GM12874 (cell line): ENCODE measurements at regions not wholly inside any gene's neighbourhood (a gene's known extent, or its start where the extent isn't known, plus 50 kb on each side); places are given as distances from the start of the nearest gene placed in this dataset.

ENCODE experiments used
- CTCF ChIP-seq: IDR thresholded peaks from 2 replicates; pipeline ENCODE4 v1.5.1; 2011; ENCODE audit warnings: low read depth, mild to moderate bottlenecking, control low read depth, low read length, moderate library complexity; ENCODE audit not compliant: insufficient read depth

- no peak for TF ChIP-seq CTCF
Observed at GRCh38 chr22:27089264-27089663, 431.9 kb downstream of the MIAT start.

- no peak for TF ChIP-seq CTCF
Observed at GRCh38 chr22:27090611-27091011, 433.2 kb downstream of the MIAT start.

GRCh38 chr22:27093422-27093821 lies 436.0 kb downstream of the MIAT start:
- TF ChIP-seq CTCF: no peak

- no peak for TF ChIP-seq CTCF
Observed at GRCh38 chr22:27094633-27095308, 437.4 kb downstream of the MIAT start.

GRCh38 chr22:27097506-27097905 lies 440.1 kb downstream of the MIAT start:
- no peak for TF ChIP-seq CTCF

- TF ChIP-seq CTCF: no peak
Observed at GRCh38 chr22:27097933-27098332, 440.5 kb downstream of the MIAT start.

GRCh38 chr22:27099946-27100722 lies 442.7 kb downstream of the MIAT start:
- no peak for TF ChIP-seq CTCF
